ENCODE measurements at regions not wholly inside any gene's neighbourhood (a gene's known extent, or its start where the extent isn't known, plus 50 kb on each side); places are given as distances from the start of the nearest gene placed in this dataset.

DNA sequence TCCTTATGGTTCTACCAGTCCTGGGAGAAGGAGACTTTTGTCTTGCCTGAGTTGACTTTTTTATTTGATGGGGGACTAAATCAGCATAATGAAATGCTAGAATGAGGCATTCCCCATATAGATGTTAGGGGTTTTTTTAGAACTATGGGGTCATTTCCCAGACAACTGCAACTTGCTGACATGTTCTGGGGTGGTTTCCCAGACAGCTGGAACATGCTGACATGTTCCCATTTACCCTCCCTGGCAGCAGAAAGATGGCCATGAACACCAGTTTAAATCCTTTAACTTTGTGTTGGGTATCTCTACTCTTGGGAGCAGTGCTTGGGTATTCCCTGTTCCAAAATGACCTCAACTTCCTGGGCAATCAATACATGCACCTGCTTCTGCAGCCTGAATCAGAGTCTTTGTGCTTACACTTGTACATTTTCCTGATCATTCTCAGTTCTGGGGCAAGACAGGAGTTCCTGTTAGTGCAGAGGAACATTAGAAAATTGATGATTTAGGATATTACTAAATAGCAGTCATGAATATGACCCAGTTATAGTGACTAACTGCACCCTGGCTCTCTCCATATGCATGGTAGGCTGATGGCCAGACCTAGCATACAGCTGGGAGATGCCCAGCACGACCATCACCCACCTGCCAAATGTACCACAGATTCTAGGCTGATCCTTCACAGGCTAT, 75.4 kb upstream of the CD5L start:
- TF ChIP-seq POLR2A (IDR thresholded peaks at IDR 0.05) (no peak), CTCF (IDR thresholded peaks at IDR 0.05) (no peak)

Measured in adrenal gland (tissue), 5 donors.